Activated naive CD4-positive, alpha-beta T cell treated with anti-CD3 and anti-CD28 coated beads, Interleukin-2, amount 50 U/mL, for 16 hours (primary cell): ENCODE measurements at regions not wholly inside any gene's neighbourhood (a gene's known extent, or its start where the extent isn't known, plus 50 kb on each side); places are given as distances from the start of the nearest gene placed in this dataset.

Source experiments
- DNase-seq: peaks from one replicate; pipeline ENCODE4 v3.0.0-alpha.2; 2020

GRCh38 chr6:43840490-43841218 lies 70.6 kb downstream of the VEGFA start:
- DNase-seq = no peak

DNA sequence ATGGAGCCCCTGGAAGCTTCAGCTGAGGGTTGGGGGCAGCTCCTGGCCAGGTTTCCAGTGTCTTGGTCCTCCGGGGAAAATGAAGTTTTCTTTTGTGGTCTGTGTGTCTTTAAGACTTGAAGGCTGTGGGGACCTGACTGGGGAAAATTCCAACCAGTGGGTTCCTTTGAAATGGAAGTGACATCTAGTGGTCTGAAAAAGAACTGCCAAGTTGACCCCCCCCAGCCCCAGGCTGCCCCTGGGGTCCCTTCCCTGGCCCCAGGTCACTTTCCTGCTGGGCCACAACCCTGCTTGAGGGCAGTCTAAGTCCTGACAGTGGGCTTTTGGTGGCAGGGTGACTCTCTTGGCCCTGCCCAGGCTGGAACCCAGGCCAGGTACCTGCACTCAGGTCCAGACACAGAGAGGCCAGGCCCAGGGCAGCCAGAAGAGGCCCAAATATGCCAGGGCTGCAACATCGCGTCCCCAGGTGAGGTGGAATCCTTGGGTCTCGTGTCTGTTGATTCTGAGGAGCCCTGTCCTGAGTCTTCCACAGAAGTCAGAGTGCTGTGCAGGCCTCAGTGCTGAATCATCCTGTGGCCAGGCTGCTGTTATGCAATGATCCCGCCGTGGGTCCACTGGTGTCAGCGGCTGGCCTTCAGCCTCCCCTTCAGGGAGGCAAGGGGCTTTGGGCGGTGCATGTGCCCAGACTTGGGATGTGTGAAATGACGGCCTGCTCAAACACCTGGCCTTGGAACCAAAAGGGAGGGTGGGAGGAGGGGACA lies 68.4 kb downstream of the VEGFA start:
- DNase-seq = no peak

DNA sequence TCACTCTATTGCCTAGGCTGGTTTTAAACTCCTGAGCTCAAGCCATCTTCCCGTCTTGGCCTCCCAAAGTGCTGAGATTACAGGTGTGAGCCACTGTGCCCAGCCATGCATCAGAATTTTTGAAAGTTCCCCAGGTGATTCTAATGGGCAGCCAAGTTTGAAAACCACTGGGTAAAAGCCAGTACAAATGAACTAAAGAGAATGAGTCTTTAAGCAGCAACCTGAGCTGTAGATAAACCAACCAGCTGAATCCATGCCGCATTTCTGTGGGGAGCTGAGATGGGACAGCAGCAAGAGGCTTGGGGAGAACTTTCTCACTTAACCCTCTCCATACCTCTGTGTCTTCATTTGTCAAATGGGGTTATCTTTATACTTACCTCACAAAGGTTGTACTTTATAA lies 67.5 kb downstream of the VEGFA start:
- no peak for DNase-seq

DNA sequence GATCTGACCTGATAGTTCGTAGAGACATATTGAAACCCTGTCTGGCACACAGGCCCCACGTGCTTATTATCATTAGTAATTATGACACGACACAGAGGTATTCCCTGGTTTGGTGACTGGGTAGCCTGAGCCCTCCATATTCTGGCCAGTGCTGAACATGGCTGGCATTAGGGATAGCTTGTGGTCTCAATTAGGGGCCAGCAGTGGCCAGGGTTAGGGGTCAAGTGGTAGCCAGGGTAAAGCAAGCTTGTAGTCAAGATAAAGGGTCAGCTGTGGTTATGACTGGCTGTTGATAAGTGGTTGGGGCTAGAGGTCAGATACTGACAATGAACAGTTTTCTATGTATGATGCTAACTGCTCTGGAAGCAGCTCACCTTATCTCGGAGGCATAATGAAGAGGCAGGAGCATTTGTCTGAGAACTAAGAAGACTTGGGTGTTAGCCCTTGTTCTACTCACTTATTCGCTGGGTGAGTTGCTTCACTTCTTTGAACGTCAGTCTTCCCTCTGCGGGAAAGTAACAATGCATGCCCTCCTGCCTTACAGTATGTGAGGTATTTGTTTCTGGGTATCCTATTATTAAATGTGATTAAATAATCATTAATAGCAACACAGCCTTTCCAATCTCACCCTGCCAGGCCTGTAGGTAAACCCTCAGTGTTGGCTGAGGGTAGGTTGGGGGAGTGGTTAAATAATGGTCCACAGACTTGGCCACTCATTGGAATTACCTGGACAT lies 66.7 kb downstream of the VEGFA start:
- no peak for DNase-seq
